Liver (tissue), 3 donors: ENCODE measurements at regions not wholly inside any gene's neighbourhood (a gene's known extent, or its start where the extent isn't known, plus 50 kb on each side); places are given as distances from the start of the nearest gene placed in this dataset.

ENCODE experiments used
- CTCF ChIP-seq: fragments of 150-350 bp; IDR thresholded peaks from 2 replicates; pipeline ENCODE4 v1.5.1; 2017; ENCODE audit warnings: improper control_type of control experiment, low read depth, low read length; ENCODE audit not compliant: missing input control
- EGR1 ChIP-seq, 2 donors: IDR thresholded peaks; 2 replicates each; pipeline ENCODE4 v1.6.1; 2016 to 2018; ENCODE audit warnings: antibody characterized with exemption in 2 of 2, low read depth in 2 of 2
- GABPA ChIP-seq, 2 donors: IDR thresholded peaks in 1 of 2; conservative IDR thresholded peaks in 1 of 2; 2 replicates each; pipeline ENCODE4 v1.6.1; 2016; ENCODE audit warnings: antibody characterized with exemption in 2 of 2, mild to moderate bottlenecking in 1 of 2, moderate library complexity in 1 of 2
- JUND ChIP-seq, 2 donors: IDR thresholded peaks; 2 replicates each; pipeline ENCODE4 v1.6.1; 2016; ENCODE audit warnings: antibody characterized with exemption in 2 of 2
- RAD21 ChIP-seq, 2 donors: IDR thresholded peaks; 2 replicates each; pipeline ENCODE4 v1.6.1; 2016; ENCODE audit warnings: antibody characterized with exemption in 2 of 2, mild to moderate bottlenecking in 2 of 2
- REST ChIP-seq: IDR thresholded peaks from 2 replicates; pipeline ENCODE4 v1.6.1; 2016; ENCODE audit warnings: antibody characterized with exemption, mild to moderate bottlenecking
- SP1 ChIP-seq: IDR thresholded peaks from 2 replicates; pipeline ENCODE4 v1.6.1; 2018; ENCODE audit warnings: antibody characterized with exemption, mild to moderate bottlenecking
- TAF1 ChIP-seq: conservative IDR thresholded peaks from 2 replicates; pipeline ENCODE4 v1.6.1; 2016; ENCODE audit warnings: antibody characterized with exemption, mild to moderate bottlenecking
- donor health status: healthy.
- donor health status: healthy.

GRCh38 chr9:4422495-4422894 is 67.8 kb upstream of the SLC1A1 start:
- TF ChIP-seq CTCF = no peak
- TF ChIP-seq SP1 = no peak
- TF ChIP-seq JUND (IDR thresholded peaks at IDR 0.05) = no peak
- TF ChIP-seq GABPA (IDR thresholded peaks at IDR 0.05 in 1 of 2, conservative IDR thresholded peaks at IDR 0.05 in 1 of 2) = no peak
- TF ChIP-seq RAD21 (IDR thresholded peaks at IDR 0.05) = no peak
- no peak for TF ChIP-seq EGR1 (IDR thresholded peaks at IDR 0.05; ENCODE audit: low read depth in 2 of 2)
- TF ChIP-seq REST = no peak
- no peak for TF ChIP-seq TAF1
